OCI-LY3 (cell line): ENCODE measurements at regions not wholly inside any gene's neighbourhood (a gene's known extent, or its start where the extent isn't known, plus 50 kb on each side); places are given as distances from the start of the nearest gene placed in this dataset.

Experiments used
- CTCF ChIP-seq: fragments of 200-600, 300-600 bp; sonication (generic); IDR thresholded peaks from 2 replicates; pipeline ENCODE4 v1.5.1; 2014; ENCODE audit warnings: antibody characterized with exemption, low read length, low read depth
- EZH2phosphoT487 ChIP-seq: fragments of 200-600 bp; shearing (Covaris generic); IDR thresholded peaks from 2 replicates; pipeline ENCODE4 v1.6.1; 2018; ENCODE audit warnings: antibody characterized with exemption, mixed run types, low read depth

DNA sequence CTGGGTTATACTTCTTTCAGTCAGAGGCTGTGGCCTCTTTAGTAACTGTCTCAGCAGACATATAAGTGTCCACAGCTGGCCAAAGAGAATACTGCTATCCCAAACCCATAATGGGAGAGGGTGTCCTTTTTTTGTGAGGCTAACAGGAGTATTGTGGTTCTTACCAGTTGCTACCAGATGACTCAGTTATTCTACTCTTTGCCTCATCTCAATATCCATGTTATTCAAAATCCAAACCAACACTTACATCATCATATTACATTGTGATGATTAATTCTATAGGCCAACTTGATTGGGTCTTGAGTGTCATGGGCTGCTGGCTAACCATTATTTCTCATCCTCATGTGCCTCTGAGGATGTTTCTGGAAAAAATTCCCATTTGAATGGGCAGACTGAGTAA, 120.9 kb downstream of the TMEM168 start:
- TF ChIP-seq CTCF (no peak), EZH2phosphoT487 (no peak)
